IMR-90 (cell line): ENCODE measurements at regions not wholly inside any gene's neighbourhood (a gene's known extent, or its start where the extent isn't known, plus 50 kb on each side); places are given as distances from the start of the nearest gene placed in this dataset.

Experiments used
- ATAC-seq: fragments of 200-7000 bp; cut with Tn5 transposase; 2 replicates; pipeline ENCODE4 v1.9.1; 2020; ENCODE audit warnings: low read depth, mild to moderate bottlenecking, moderate library complexity
- BruUV-seq: library from RNA; stranded (reverse); fragments of 400-500 nt; replicated peaks from 2 replicates; lab custom pipeline; 2021; lab: Mats Ljungman, UMichigan
- CTCF ChIA-PET: fragments of 300-600 bp; formaldehyde crosslinking; extraction: SDS; loops from one replicate; lab custom pipeline; 2021; ENCODE audit warnings: antibody characterized with exemption; lab: Yijun Ruan, JAX
- POLR2A ChIA-PET: fragments of 300-600 bp; sonication (Branson Sonifier 250); formaldehyde crosslinking; loops from one replicate; lab custom pipeline; 2022; ENCODE audit warnings: antibody characterized with exemption; ENCODE audit not compliant: unreplicated experiment; lab: Charles Lee
- DNase-seq: peaks from one replicate; pipeline ENCODE4 v3.0.0; 2013
- H2AFZ ChIP-seq: replicated peaks from 2 replicates; pipeline ENCODE3; 2013; ENCODE audit warnings: low read length, mild to moderate bottlenecking; ENCODE audit not compliant: poor library complexity
- H2AK5ac ChIP-seq: 2 replicates; pipeline ENCODE4 v1.6.1; 2013; ENCODE audit warnings: low read depth, low read length, inconsistent platforms
- H2AK9ac ChIP-seq: replicated peaks from 2 replicates; pipeline ENCODE3; 2013; ENCODE audit warnings: mild to moderate bottlenecking, low read depth, low read length, moderate library complexity; ENCODE audit not compliant: poor library complexity
- H2BK120ac ChIP-seq: 2 replicates; pipeline ENCODE4 v1.6.1; 2013; ENCODE audit warnings: low read depth, low read length, inconsistent platforms
- H2BK15ac ChIP-seq: 3 replicates; pipeline ENCODE4 v1.6.1; 2013; ENCODE audit warnings: low read depth, low read length, inconsistent platforms
- H2BK20ac ChIP-seq: 2 replicates; pipeline ENCODE4 v1.6.1; 2013; ENCODE audit warnings: low read depth, mild to moderate bottlenecking, inconsistent platforms, low read length, moderate library complexity
- H2BK5ac ChIP-seq: 2 replicates; pipeline ENCODE4 v1.6.1; 2013; ENCODE audit warnings: mild to moderate bottlenecking, low read depth, low read length, inconsistent platforms; ENCODE audit not compliant: poor library complexity, severe bottlenecking
- H3K14ac ChIP-seq: replicated peaks from 2 replicates; pipeline ENCODE4 v1.6.1; 2013; ENCODE audit warnings: low read depth, low read length, inconsistent platforms
- H3K18ac ChIP-seq: 2 replicates; pipeline ENCODE4 v1.6.1; 2013; ENCODE audit warnings: low read depth, low read length, control low read depth
- H3K23ac ChIP-seq: 2 replicates; pipeline ENCODE4 v1.6.1; 2013; ENCODE audit warnings: low read depth, low read length, inconsistent platforms
- H3K27ac ChIP-seq: 2 replicates; pipeline ENCODE4 v1.5.1; 2013; ENCODE audit warnings: mild to moderate bottlenecking, control low read depth, low read length; ENCODE audit not compliant: insufficient read depth
- H3K27me3 ChIP-seq: 2 replicates; pipeline ENCODE4 v1.6.1; 2013; ENCODE audit warnings: low read length; ENCODE audit not compliant: control insufficient read depth, insufficient read depth
- H3K36me3 ChIP-seq: 2 replicates; pipeline ENCODE4 v1.6.1; 2013; ENCODE audit warnings: low read length, mixed read lengths; ENCODE audit not compliant: control insufficient read depth, insufficient read depth
- H3K4ac ChIP-seq: 2 replicates; pipeline ENCODE4 v1.6.1; 2013; ENCODE audit warnings: low read depth, low read length, inconsistent platforms
- H3K4me1 ChIP-seq: 2 replicates; pipeline ENCODE4 v1.6.1; 2013; ENCODE audit warnings: low read length, mixed read lengths; ENCODE audit not compliant: control insufficient read depth, insufficient read depth
- H3K4me2 ChIP-seq: 2 replicates; pipeline ENCODE4 v1.6.1; 2013; ENCODE audit warnings: low read depth, mild to moderate bottlenecking, control low read depth, low read length, moderate library complexity
- H3K4me3 ChIP-seq: 2 replicates; pipeline ENCODE4 v1.5.1; 2013; ENCODE audit warnings: low read depth, mild to moderate bottlenecking, control low read depth, low read length, moderate library complexity; ENCODE audit not compliant: insufficient read depth
- H3K56ac ChIP-seq: 2 replicates; pipeline ENCODE4 v1.6.1; 2013; ENCODE audit warnings: low read length, inconsistent platforms; ENCODE audit not compliant: insufficient read depth; ENCODE audit errors: extremely low read depth
- H3K79me1 ChIP-seq, 2 experiments: 2 replicates each; pipeline ENCODE4 v1.6.1; 2013; ENCODE audit warnings: low read length in 2 of 2, inconsistent platforms in 1 of 2, low read depth in 1 of 2
- H3K9ac ChIP-seq: 2 replicates; pipeline ENCODE4 v1.6.1; 2013; ENCODE audit warnings: low read depth, low read length, control low read depth
- H3K9me1 ChIP-seq: 2 replicates; pipeline ENCODE4 v1.6.1; 2013; ENCODE audit warnings: low read length, inconsistent platforms; ENCODE audit not compliant: insufficient read depth
- H3K9me3 ChIP-seq: 2 replicates; pipeline ENCODE4 v1.6.1; 2013; ENCODE audit warnings: low read length; ENCODE audit not compliant: control insufficient read depth, insufficient read depth
- H4K20me1 ChIP-seq: 2 replicates; pipeline ENCODE4 v1.6.1; 2013; ENCODE audit warnings: low read length, inconsistent platforms; ENCODE audit not compliant: insufficient read depth
- H4K5ac ChIP-seq: 2 replicates; pipeline ENCODE4 v1.6.1; 2013; ENCODE audit warnings: mild to moderate bottlenecking, low read depth, low read length, control low read depth
- H4K8ac ChIP-seq, 2 experiments: 2 replicates each; pipeline ENCODE4 v1.6.1; 2013; ENCODE audit warnings: low read depth in 2 of 2, low read length in 2 of 2, control low read depth in 1 of 2, inconsistent platforms in 1 of 2
- H4K91ac ChIP-seq: 2 replicates; pipeline ENCODE4 v1.6.1; 2013; ENCODE audit warnings: low read depth, low read length, inconsistent platforms; ENCODE audit not compliant: insufficient read depth
- BHLHE40 ChIP-seq: fragments of 150-350 bp; IDR thresholded peaks from 2 replicates; pipeline ENCODE4 v1.6.1; 2016; ENCODE audit warnings: mild to moderate bottlenecking, low read depth, low read length
- CHD1 ChIP-seq: IDR thresholded peaks from 2 replicates; pipeline ENCODE4 v1.6.1; 2012; ENCODE audit warnings: low read depth, low read length, improper control_type of control experiment
- ELK1 ChIP-seq: fragments of 150-350 bp; IDR thresholded peaks from 2 replicates; pipeline ENCODE4 v1.6.1; 2016; ENCODE audit warnings: low read depth, mild to moderate bottlenecking, low read length, moderate library complexity, borderline replicate concordance
- FOS ChIP-seq: fragments of 150-350 bp; IDR thresholded peaks from 2 replicates; pipeline ENCODE4 v1.6.1; 2016; ENCODE audit warnings: low read depth, low read length
- MAFK ChIP-seq: IDR thresholded peaks from 2 replicates; pipeline ENCODE4 v1.6.1; 2012; ENCODE audit warnings: low read depth, low read length, improper control_type of control experiment
- MAZ ChIP-seq: IDR thresholded peaks from 2 replicates; pipeline ENCODE4 v1.6.1; 2012; ENCODE audit warnings: low read depth, mild to moderate bottlenecking, low read length, improper control_type of control experiment, moderate library complexity, borderline replicate concordance
- MXI1 ChIP-seq: IDR thresholded peaks from 2 replicates; pipeline ENCODE4 v1.6.1; 2012; ENCODE audit warnings: low read depth, mild to moderate bottlenecking, low read length, moderate library complexity, borderline replicate concordance
- NFE2L2 ChIP-seq: fragments of 150-350 bp; IDR thresholded peaks from 2 replicates; pipeline ENCODE4 v1.6.1; 2016; ENCODE audit warnings: low read depth, mild to moderate bottlenecking, low read length
- POLR2A ChIP-seq: IDR thresholded peaks from 2 replicates; pipeline ENCODE4 v1.6.1; 2012; ENCODE audit warnings: mild to moderate bottlenecking, low read depth, low read length
- RAD21 ChIP-seq: IDR thresholded peaks from 2 replicates; pipeline ENCODE4 v1.6.1; 2012; ENCODE audit warnings: low read length, improper control_type of control experiment
- RCOR1 ChIP-seq: IDR thresholded peaks from 2 replicates; pipeline ENCODE4 v1.6.1; 2012; ENCODE audit warnings: mild to moderate bottlenecking, low read length, improper control_type of control experiment; ENCODE audit not compliant: insufficient replicate concordance
- RFX5 ChIP-seq: IDR thresholded peaks from 2 replicates; pipeline ENCODE4 v1.8.0; 2012; ENCODE audit warnings: low read depth, mild to moderate bottlenecking, low read length, moderate library complexity
- SMC3 ChIP-seq: fragments of 150-350 bp; IDR thresholded peaks from 2 replicates; pipeline ENCODE4 v1.6.1; 2016; ENCODE audit warnings: low read depth, mild to moderate bottlenecking, antibody characterized with exemption, low read length, moderate library complexity
- USF2 ChIP-seq: fragments of 150-350 bp; IDR thresholded peaks from 2 replicates; pipeline ENCODE4 v1.6.1; 2017; ENCODE audit warnings: mild to moderate bottlenecking, antibody characterized with exemption, low read length, low read depth
- WGBS, 2 experiments: methylation state at CpG; one replicate each; pipeline versions ENCODE4 v1.1.5 to v1.1.7; 2013; ENCODE audit warnings: missing lambda C conversion rate in 2 of 2; ENCODE audit not compliant: insufficient read length in 1 of 2; ENCODE audit errors: extremely low coverage in 2 of 2; 5-methylcytosine and 5-hydroxymethylcytosine counted together
- dilution Hi-C: fragments of 300-500 bp; cut with HindIII; formaldehyde crosslinking; loops from one replicate; pipeline ENCODE4 v1.14.3; 2018; ENCODE audit warnings: low sequenced_read_pairs; ENCODE audit not compliant: unreplicated experiment
- in situ Hi-C: fragments of 300-500 bp; cut with MboI; formaldehyde crosslinking; loops from 3 replicates; pipeline ENCODE4 v1.14.3; 2019; ENCODE audit warnings: low sequenced_read_pairs, inconsistent platforms, mixed read lengths
- intact Hi-C: fragments of 100-400 bp; cut with micrococcal nuclease; formaldehyde crosslinking; loops from 2 replicates; pipeline ENCODE4 v1.10.0; 2022

GRCh38 chr5:12003680-12004079 lies 99.4 kb upstream of the CTNND2 start:
- H3K9me1 ChIP-seq = no peaks in the 10 kb centered on the region
- no peak overlapping the region for H3K56ac ChIP-seq
- no peak for TF ChIP-seq BHLHE40
- TF ChIP-seq MAZ = no peak
- TF ChIP-seq MAFK = no peak
- TF ChIP-seq FOS = no peak
- no peak for TF ChIP-seq USF2
- TF ChIP-seq CHD1 = no peak
- TF ChIP-seq RAD21 = no peak
- no peak for TF ChIP-seq RCOR1
- TF ChIP-seq RFX5 = no peak
- no peak for TF ChIP-seq NFE2L2
- no peak for TF ChIP-seq MXI1
- TF ChIP-seq POLR2A = no peak
- TF ChIP-seq SMC3 = no peak
- no peak for TF ChIP-seq ELK1
- H2BK5ac ChIP-seq = no peak overlapping the region
- ChIA-PET POLR2A (no interaction called here), CTCF (no interaction called here)
- H4K91ac ChIP-seq = no peak overlapping the region
- DNase-seq = no peak
- WGBS, 2 experiments = no CpG with 5 or more reads among the region's 2 CpGs
- H3K14ac ChIP-seq = no peak overlapping the region
- no peak overlapping the region for H3K23ac ChIP-seq
- no peaks in the 10 kb centered on the region for H3K79me1 ChIP-seq
- H4K8ac ChIP-seq = no peak overlapping the region
- peaks cover 3% of the 10 kb centered on the region; the same call in 1 of the 2 replicates for H3K9me3 ChIP-seq
- no peaks in the 10 kb centered on the region for H3K4me1 ChIP-seq
- ATAC-seq = no peak
- no TSS peak for BruUV-seq
- H3K4ac ChIP-seq = no peak overlapping the region
- no peak overlapping the region for H3K18ac ChIP-seq
- H3K27me3 ChIP-seq = no peaks in the 10 kb centered on the region
- in situ Hi-C loops = no loop called here
- H3K4me2 ChIP-seq = no peak overlapping the region
- H2BK15ac ChIP-seq = no peak overlapping the region
- intact Hi-C loops = no loop called here
- H4K20me1 ChIP-seq = no peaks in the 10 kb centered on the region
- no peak overlapping the region for H2BK120ac ChIP-seq
- H2AK5ac ChIP-seq = no peak overlapping the region
- no peak overlapping the region for H3K27ac ChIP-seq
- H2AK9ac ChIP-seq = no peak overlapping the region
- no peak overlapping the region for H2AFZ ChIP-seq
- dilution Hi-C loops = no loop called here
- H2BK20ac ChIP-seq = no peak overlapping the region
- H4K5ac ChIP-seq = no peak overlapping the region
- H3K36me3 ChIP-seq = no peaks in the 10 kb centered on the region
- no peak overlapping the region for H3K9ac ChIP-seq
- H3K4me3 ChIP-seq = no peak overlapping the region
